ENCODE measurements at regions not wholly inside any gene's neighbourhood (a gene's known extent, or its start where the extent isn't known, plus 50 kb on each side); places are given as distances from the start of the nearest gene placed in this dataset.

DNA sequence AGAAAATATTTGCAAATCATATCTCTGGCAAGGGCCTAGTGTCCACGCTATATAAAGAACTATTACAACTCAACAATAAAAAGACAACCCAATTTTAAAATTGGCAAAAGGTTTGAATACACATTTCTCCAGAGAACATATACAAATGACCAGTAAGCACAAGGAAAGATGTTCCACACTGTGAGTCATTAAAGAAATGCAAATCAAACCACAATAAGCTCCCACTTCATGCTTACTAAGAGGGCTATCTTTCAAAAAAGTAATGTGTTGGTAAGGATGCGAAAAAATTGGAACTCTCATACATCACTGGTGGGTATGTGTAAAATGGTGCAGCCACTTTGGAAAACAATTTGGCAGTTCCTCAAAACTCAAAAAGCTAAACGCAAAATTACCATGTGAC lies 884.0 kb upstream of the INTU start:
- TF ChIP-seq CTCF (IDR thresholded peaks at IDR 0.05) (no peak), POLR2A (IDR thresholded peaks at IDR 0.05) (no peak), EP300 (IDR thresholded peaks at IDR 0.05) (no peak)
